Liver (tissue), 8 donors: ENCODE measurements at regions not wholly inside any gene's neighbourhood (a gene's known extent, or its start where the extent isn't known, plus 50 kb on each side); places are given as distances from the start of the nearest gene placed in this dataset.

Experiments used
- DNase-seq: peaks from one replicate; pipeline ENCODE4 v3.0.0-alpha.2; 2017; ENCODE audit warnings: low spot score
- H3K27ac ChIP-seq, 2 donors: one replicate each; pipeline ENCODE4 v1.7.0; 2013; ENCODE audit warnings: inconsistent platforms in 2 of 2, low read length in 2 of 2, control low read depth in 1 of 2, low read depth in 1 of 2, mild to moderate bottlenecking in 1 of 2
- H3K27me3 ChIP-seq, 4 donors: one replicate each; pipeline versions ENCODE4 v1.6.1 to v1.7.0; 2013; ENCODE audit warnings: low read length in 3 of 4, inconsistent platforms in 1 of 4, mild to moderate bottlenecking in 1 of 4, moderate library complexity in 1 of 4; ENCODE audit not compliant: control insufficient read depth in 4 of 4, insufficient read depth in 4 of 4
- H3K36me3 ChIP-seq, 4 donors: one replicate each; pipeline versions ENCODE4 v1.6.1 to v1.7.0; 2013; ENCODE audit warnings: low read length in 3 of 4, mild to moderate bottlenecking in 3 of 4, low read depth in 1 of 4, moderate library complexity in 1 of 4; ENCODE audit not compliant: control insufficient read depth in 4 of 4, insufficient read depth in 3 of 4
- H3K4me1 ChIP-seq, 4 donors: one replicate each; pipeline versions ENCODE4 v1.6.1 to v1.7.0; 2013; ENCODE audit warnings: low read length in 3 of 4, mild to moderate bottlenecking in 3 of 4, moderate library complexity in 1 of 4; ENCODE audit not compliant: control insufficient read depth in 4 of 4, insufficient read depth in 4 of 4
- H3K4me3 ChIP-seq, 3 donors: one replicate each; pipeline versions ENCODE4 v1.6.1 to v1.7.0; 2013; ENCODE audit warnings: low read length in 3 of 3, control low read depth in 1 of 3, low read depth in 1 of 3, mild to moderate bottlenecking in 1 of 3
- H3K9ac ChIP-seq, 2 donors: one replicate each; pipeline ENCODE4 v1.7.0; 2013; ENCODE audit warnings: low read length in 2 of 2, mild to moderate bottlenecking in 2 of 2, moderate library complexity in 2 of 2, control low read depth in 1 of 2, low read depth in 1 of 2
- H3K9me3 ChIP-seq, 4 donors: one replicate each; pipeline versions ENCODE4 v1.6.1 to v1.7.0; 2013; ENCODE audit warnings: low read length in 3 of 4; ENCODE audit not compliant: control insufficient read depth in 4 of 4
- FOXA1 ChIP-seq: IDR thresholded peaks from 2 replicates; pipeline ENCODE4 v1.6.1; 2016; ENCODE audit warnings: antibody characterized with exemption
- FOXA2 ChIP-seq: IDR thresholded peaks from 2 replicates; pipeline ENCODE4 v1.6.1; 2016; ENCODE audit warnings: antibody characterized with exemption
- HNF4A ChIP-seq, 2 donors: conservative IDR thresholded peaks; 2 replicates each; pipeline ENCODE4 v1.6.1; 2016; ENCODE audit warnings: antibody characterized with exemption in 2 of 2, mild to moderate bottlenecking in 2 of 2
- WGBS: extraction: QIAGEN DNeasy Blood & Tissue Kit; methylation state at CpG from one replicate; pipeline ENCODE4 v1.1.7; 2013; 5-methylcytosine and 5-hydroxymethylcytosine counted together
- TF ChIP-seq, protein P1 (sequence below): fragments of 150-350 bp; IDR thresholded peaks from 2 replicates; pipeline ENCODE4 v1.5.1; 2017; ENCODE audit warnings: improper control_type of control experiment, low read depth, low read length; ENCODE audit not compliant: missing input control
- TF ChIP-seq, protein P2 (sequence below): IDR thresholded peaks from 2 replicates; pipeline ENCODE4 v1.6.1; 2016; ENCODE audit warnings: antibody characterized with exemption
- TF ChIP-seq, protein P3 (sequence below): IDR thresholded peaks from 2 replicates; pipeline ENCODE4 v1.6.1; 2016; ENCODE audit warnings: antibody characterized with exemption, mild to moderate bottlenecking
- donor health status: healthy.
- donor health status: healthy.
- donor health status: healthy.
- donor health status: healthy.
- donor health status: healthy.

DNA sequence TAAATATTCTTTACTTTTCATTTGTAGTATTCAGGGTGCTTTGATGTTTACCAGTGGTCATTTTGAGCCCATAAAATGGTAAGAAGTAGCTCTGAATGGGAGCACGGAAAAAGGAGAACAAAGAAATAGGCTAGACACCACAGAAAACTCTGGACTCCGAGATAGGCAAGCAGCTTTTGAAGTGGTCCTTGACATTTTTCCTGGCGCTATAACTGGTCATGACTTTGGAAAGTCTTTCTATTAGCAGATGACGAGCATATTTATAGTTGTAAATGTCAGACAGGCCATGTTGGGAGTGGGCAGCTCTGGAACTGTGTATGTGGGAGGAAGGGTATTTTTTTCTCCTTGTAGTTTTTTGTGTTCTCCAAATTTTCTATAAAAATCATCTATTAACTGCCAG is 126.1 kb upstream of the POC5 start:
- Histone ChIP-seq H3K4me1 (peaks cover 0 to 1% (median 0%) of the 10 kb centered on the region in 4 donors), H3K9ac (no peak overlapping the region), H3K27ac (no peak overlapping the region), H3K27me3 (no peaks in the 10 kb centered on the region), H3K36me3 (no peaks in the 10 kb centered on the region), H3K4me3 (no peak overlapping the region), H3K9me3 (no peaks in the 10 kb centered on the region)
- WGBS, result 69% methylated on average over 4 of the region's 4 CpGs
- DNase-seq, result no peak
- TF ChIP-seq, protein P1, sequence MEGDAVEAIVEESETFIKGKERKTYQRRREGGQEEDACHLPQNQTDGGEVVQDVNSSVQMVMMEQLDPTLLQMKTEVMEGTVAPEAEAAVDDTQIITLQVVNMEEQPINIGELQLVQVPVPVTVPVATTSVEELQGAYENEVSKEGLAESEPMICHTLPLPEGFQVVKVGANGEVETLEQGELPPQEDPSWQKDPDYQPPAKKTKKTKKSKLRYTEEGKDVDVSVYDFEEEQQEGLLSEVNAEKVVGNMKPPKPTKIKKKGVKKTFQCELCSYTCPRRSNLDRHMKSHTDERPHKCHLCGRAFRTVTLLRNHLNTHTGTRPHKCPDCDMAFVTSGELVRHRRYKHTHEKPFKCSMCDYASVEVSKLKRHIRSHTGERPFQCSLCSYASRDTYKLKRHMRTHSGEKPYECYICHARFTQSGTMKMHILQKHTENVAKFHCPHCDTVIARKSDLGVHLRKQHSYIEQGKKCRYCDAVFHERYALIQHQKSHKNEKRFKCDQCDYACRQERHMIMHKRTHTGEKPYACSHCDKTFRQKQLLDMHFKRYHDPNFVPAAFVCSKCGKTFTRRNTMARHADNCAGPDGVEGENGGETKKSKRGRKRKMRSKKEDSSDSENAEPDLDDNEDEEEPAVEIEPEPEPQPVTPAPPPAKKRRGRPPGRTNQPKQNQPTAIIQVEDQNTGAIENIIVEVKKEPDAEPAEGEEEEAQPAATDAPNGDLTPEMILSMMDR, result no peak
- TF ChIP-seq, protein P2, sequence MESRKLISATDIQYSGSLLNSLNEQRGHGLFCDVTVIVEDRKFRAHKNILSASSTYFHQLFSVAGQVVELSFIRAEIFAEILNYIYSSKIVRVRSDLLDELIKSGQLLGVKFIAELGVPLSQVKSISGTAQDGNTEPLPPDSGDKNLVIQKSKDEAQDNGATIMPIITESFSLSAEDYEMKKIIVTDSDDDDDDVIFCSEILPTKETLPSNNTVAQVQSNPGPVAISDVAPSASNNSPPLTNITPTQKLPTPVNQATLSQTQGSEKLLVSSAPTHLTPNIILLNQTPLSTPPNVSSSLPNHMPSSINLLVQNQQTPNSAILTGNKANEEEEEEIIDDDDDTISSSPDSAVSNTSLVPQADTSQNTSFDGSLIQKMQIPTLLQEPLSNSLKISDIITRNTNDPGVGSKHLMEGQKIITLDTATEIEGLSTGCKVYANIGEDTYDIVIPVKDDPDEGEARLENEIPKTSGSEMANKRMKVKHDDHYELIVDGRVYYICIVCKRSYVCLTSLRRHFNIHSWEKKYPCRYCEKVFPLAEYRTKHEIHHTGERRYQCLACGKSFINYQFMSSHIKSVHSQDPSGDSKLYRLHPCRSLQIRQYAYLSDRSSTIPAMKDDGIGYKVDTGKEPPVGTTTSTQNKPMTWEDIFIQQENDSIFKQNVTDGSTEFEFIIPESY, result no peak
- TF ChIP-seq FOXA2 (no peak), FOXA1 (no peak)

DNA sequence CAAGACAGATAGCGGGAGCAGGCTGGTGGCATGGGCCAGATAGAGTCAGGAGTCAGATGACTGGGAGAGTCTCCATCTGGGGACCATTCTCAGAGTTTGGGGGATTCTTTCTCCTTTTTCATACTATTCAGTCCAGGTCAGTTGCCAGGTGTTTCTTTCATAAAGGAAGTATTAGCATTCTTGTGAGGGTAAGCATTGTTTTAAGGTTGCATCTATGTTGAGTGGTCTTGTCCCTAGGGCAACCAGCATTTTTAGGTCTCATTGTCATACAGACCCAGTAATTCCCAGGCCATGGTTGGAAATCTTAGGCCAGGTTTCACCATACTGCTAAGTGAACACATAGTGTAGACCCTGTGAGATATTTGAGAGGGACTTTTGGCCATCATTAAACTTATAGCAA is 122.3 kb upstream of the POC5 start:
- Histone ChIP-seq H3K36me3 (no peaks in the 10 kb centered on the region), H3K4me1 (no peaks in the 10 kb centered on the region), H3K4me3 (no peak overlapping the region), H3K9me3 (no peaks in the 10 kb centered on the region), H3K27me3 (no peaks in the 10 kb centered on the region), H3K9ac (no peak overlapping the region), H3K27ac (no peak overlapping the region)
- no peak for TF ChIP-seq HNF4A (conservative IDR thresholded peaks at IDR 0.05)
- WGBS, result 93% methylated on average over 1 of the region's 1 CpG
- DNase-seq, result no peak

DNA sequence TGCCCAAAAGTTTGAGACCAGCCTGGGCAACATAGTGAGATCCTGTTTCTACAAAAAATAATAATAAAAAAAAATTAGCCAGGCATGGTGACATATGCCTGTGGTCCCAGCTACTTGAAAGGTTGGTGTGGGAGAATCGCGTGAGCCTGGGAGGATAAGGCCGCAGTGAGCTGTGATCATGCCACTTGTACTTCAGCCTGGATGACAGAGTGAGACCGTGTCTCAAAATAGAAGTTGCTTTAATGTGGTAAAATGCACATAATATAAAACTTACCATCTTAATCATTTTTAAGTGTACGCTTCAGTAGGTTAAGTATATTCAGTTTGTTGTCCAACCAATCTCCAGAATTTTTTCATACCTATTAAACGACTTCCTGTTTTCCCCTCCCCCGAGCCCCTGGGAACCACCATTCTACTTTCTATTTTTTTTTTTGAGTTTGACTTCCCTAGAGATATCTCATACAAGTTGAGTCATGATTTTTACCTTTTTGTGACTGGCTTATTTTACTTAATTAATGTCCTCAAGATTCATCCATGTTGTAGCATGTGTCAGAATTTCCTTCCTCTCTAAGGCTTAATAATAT is 120.1 kb upstream of the POC5 start:
- Histone ChIP-seq H3K4me3 (no peak overlapping the region), H3K36me3 (no peaks in the 10 kb centered on the region)

More for the DNA sequence above, 120.1 kb upstream of the POC5 start:
- 86% methylated on average over 7 of the region's 7 CpGs for WGBS
- no peaks in the 10 kb centered on the region for H3K27me3 ChIP-seq
- TF ChIP-seq, protein P3, sequence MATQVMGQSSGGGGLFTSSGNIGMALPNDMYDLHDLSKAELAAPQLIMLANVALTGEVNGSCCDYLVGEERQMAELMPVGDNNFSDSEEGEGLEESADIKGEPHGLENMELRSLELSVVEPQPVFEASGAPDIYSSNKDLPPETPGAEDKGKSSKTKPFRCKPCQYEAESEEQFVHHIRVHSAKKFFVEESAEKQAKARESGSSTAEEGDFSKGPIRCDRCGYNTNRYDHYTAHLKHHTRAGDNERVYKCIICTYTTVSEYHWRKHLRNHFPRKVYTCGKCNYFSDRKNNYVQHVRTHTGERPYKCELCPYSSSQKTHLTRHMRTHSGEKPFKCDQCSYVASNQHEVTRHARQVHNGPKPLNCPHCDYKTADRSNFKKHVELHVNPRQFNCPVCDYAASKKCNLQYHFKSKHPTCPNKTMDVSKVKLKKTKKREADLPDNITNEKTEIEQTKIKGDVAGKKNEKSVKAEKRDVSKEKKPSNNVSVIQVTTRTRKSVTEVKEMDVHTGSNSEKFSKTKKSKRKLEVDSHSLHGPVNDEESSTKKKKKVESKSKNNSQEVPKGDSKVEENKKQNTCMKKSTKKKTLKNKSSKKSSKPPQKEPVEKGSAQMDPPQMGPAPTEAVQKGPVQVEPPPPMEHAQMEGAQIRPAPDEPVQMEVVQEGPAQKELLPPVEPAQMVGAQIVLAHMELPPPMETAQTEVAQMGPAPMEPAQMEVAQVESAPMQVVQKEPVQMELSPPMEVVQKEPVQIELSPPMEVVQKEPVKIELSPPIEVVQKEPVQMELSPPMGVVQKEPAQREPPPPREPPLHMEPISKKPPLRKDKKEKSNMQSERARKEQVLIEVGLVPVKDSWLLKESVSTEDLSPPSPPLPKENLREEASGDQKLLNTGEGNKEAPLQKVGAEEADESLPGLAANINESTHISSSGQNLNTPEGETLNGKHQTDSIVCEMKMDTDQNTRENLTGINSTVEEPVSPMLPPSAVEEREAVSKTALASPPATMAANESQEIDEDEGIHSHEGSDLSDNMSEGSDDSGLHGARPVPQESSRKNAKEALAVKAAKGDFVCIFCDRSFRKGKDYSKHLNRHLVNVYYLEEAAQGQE, result no peak
- no peaks in the 10 kb centered on the region for H3K4me1 ChIP-seq
- no peaks in the 10 kb centered on the region for H3K9me3 ChIP-seq
- no peak overlapping the region for H3K27ac ChIP-seq
- DNase-seq, result no peak
- H3K9ac ChIP-seq, result no peak overlapping the region
